ENCODE measurements at regions not wholly inside any gene's neighbourhood (a gene's known extent, or its start where the extent isn't known, plus 50 kb on each side); places are given as distances from the start of the nearest gene placed in this dataset.

DNA sequence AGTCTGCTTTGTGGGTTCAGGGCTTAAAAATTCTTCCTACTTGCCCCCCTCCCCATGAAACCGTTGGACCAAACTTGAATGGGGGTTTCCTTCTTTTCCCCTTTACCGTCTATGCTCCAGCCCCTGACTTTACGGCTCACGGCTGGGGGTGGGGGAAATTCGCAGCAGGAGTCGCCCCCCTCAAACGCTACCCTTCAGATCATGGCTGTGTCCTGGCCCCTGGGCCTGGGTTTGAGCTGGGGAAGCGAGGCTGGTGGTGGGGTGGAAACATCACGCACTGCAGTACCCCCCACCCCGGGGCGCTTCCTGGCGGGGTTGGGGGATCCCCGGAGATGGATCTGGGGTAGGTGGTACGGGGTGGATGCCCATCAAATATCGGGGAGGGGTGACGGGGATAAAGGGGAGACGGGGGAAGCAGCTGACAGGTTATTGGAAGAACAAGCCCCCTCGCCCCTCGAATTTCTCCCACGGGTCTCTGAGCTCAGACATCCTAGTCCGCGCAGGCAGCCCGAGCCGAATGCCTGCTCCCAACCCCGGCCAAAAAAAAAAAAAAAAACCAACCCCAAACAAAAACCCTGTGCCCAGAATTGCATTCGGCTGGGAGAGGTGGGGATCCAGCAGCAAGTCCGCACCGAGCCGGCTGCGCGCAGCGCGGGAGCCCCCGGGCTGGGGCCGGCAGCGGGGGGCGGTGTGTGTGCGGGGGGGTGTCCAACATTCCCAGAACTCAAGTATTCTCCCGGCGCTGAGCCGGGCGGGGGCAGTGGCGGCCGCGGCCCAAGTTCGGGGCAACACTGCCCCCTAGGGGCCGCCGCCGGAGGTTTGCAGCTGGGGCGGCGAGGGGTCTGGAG lies 59.0 kb upstream of the ACOT11 start (continued):
- TF ChIP-seq, protein P1, sequence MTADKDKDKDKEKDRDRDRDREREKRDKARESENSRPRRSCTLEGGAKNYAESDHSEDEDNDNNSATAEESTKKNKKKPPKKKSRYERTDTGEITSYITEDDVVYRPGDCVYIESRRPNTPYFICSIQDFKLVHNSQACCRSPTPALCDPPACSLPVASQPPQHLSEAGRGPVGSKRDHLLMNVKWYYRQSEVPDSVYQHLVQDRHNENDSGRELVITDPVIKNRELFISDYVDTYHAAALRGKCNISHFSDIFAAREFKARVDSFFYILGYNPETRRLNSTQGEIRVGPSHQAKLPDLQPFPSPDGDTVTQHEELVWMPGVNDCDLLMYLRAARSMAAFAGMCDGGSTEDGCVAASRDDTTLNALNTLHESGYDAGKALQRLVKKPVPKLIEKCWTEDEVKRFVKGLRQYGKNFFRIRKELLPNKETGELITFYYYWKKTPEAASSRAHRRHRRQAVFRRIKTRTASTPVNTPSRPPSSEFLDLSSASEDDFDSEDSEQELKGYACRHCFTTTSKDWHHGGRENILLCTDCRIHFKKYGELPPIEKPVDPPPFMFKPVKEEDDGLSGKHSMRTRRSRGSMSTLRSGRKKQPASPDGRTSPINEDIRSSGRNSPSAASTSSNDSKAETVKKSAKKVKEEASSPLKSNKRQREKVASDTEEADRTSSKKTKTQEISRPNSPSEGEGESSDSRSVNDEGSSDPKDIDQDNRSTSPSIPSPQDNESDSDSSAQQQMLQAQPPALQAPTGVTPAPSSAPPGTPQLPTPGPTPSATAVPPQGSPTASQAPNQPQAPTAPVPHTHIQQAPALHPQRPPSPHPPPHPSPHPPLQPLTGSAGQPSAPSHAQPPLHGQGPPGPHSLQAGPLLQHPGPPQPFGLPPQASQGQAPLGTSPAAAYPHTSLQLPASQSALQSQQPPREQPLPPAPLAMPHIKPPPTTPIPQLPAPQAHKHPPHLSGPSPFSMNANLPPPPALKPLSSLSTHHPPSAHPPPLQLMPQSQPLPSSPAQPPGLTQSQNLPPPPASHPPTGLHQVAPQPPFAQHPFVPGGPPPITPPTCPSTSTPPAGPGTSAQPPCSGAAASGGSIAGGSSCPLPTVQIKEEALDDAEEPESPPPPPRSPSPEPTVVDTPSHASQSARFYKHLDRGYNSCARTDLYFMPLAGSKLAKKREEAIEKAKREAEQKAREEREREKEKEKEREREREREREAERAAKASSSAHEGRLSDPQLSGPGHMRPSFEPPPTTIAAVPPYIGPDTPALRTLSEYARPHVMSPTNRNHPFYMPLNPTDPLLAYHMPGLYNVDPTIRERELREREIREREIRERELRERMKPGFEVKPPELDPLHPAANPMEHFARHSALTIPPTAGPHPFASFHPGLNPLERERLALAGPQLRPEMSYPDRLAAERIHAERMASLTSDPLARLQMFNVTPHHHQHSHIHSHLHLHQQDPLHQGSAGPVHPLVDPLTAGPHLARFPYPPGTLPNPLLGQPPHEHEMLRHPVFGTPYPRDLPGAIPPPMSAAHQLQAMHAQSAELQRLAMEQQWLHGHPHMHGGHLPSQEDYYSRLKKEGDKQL (CRISPR knock-in tag; IDR thresholded peaks at IDR 0.05; ENCODE audit: borderline replicate concordance): no peak
- no peak; the same call in 1 of the 2 replicates for TF ChIP-seq SMARCE1 (IDR thresholded peaks at IDR 0.05)
- TF ChIP-seq ZKSCAN3 (CRISPR knock-in tag; IDR thresholded peaks at IDR 0.05): no peak
- TF ChIP-seq HMG20B (CRISPR knock-in tag; IDR thresholded peaks at IDR 0.05): no peak
- TF ChIP-seq CEBPG (CRISPR knock-in tag; IDR thresholded peaks at IDR 0.05): no peak
- TF ChIP-seq CEBPG (tag; conservative IDR thresholded peaks at IDR 0.05 in 1 of 2, IDR thresholded peaks at IDR 0.05 in 1 of 2): no peak
- TF ChIP-seq, protein P2, sequence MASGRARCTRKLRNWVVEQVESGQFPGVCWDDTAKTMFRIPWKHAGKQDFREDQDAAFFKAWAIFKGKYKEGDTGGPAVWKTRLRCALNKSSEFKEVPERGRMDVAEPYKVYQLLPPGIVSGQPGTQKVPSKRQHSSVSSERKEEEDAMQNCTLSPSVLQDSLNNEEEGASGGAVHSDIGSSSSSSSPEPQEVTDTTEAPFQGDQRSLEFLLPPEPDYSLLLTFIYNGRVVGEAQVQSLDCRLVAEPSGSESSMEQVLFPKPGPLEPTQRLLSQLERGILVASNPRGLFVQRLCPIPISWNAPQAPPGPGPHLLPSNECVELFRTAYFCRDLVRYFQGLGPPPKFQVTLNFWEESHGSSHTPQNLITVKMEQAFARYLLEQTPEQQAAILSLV (tag; IDR thresholded peaks at IDR 0.05): no peak
- TF ChIP-seq, protein P3, sequence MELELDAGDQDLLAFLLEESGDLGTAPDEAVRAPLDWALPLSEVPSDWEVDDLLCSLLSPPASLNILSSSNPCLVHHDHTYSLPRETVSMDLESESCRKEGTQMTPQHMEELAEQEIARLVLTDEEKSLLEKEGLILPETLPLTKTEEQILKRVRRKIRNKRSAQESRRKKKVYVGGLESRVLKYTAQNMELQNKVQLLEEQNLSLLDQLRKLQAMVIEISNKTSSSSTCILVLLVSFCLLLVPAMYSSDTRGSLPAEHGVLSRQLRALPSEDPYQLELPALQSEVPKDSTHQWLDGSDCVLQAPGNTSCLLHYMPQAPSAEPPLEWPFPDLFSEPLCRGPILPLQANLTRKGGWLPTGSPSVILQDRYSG (tag; conservative IDR thresholded peaks at IDR 0.05; ENCODE audit: low read depth): no peak
- TF ChIP-seq CTBP1 (IDR thresholded peaks at IDR 0.05; ENCODE audit: borderline replicate concordance): peak; percentile 70
- TF ChIP-seq RBM17 (IDR thresholded peaks at IDR 0.05; ENCODE audit: borderline replicate concordance, low read depth, low read length): no peak
- no peak for TF ChIP-seq ZNF347 (CRISPR knock-in tag; IDR thresholded peaks at IDR 0.05; ENCODE audit: low read depth)
- no peak for TF ChIP-seq ZBTB8A (IDR thresholded peaks at IDR 0.05; ENCODE audit: partially characterized antibody)
- no peak for TF ChIP-seq CBFA2T2 (conservative IDR thresholded peaks at IDR 0.05)
- TF ChIP-seq HCFC1 (IDR thresholded peaks at IDR 0.05; ENCODE audit: low read depth, low read length): no peak; the same call in 1 of the 2 replicates
- TF ChIP-seq, protein P4, sequence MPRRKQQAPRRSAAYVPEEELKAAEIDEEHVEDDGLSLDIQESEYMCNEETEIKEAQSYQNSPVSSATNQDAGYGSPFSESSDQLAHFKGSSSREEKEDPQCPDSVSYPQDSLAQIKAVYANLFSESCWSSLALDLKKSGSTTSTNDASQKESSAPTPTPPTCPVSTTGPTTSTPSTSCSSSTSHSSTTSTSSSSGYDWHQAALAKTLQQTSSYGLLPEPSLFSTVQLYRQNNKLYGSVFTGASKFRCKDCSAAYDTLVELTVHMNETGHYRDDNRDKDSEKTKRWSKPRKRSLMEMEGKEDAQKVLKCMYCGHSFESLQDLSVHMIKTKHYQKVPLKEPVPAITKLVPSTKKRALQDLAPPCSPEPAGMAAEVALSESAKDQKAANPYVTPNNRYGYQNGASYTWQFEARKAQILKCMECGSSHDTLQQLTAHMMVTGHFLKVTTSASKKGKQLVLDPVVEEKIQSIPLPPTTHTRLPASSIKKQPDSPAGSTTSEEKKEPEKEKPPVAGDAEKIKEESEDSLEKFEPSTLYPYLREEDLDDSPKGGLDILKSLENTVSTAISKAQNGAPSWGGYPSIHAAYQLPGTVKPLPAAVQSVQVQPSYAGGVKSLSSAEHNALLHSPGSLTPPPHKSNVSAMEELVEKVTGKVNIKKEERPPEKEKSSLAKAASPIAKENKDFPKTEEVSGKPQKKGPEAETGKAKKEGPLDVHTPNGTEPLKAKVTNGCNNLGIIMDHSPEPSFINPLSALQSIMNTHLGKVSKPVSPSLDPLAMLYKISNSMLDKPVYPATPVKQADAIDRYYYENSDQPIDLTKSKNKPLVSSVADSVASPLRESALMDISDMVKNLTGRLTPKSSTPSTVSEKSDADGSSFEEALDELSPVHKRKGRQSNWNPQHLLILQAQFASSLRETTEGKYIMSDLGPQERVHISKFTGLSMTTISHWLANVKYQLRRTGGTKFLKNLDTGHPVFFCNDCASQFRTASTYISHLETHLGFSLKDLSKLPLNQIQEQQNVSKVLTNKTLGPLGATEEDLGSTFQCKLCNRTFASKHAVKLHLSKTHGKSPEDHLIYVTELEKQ (CRISPR knock-in tag; IDR thresholded peaks at IDR 0.05): no peak
- peak; percentile 83 for TF ChIP-seq CXXC5 (CRISPR knock-in tag; IDR thresholded peaks at IDR 0.05)

Measured in K562 (cell line).